ENCODE measurements at regions not wholly inside any gene's neighbourhood (a gene's known extent, or its start where the extent isn't known, plus 50 kb on each side); places are given as distances from the start of the nearest gene placed in this dataset.

- TF ChIP-seq CTCF (IDR thresholded peaks at IDR 0.05; ENCODE audit: insufficient read depth, low read length, poor library complexity, severe bottlenecking) = no peak
- TF ChIP-seq EZH2phosphoT487 (conservative IDR thresholded peaks at IDR 0.05; ENCODE audit: low read length) = no peak
These were observed 120.2 kb upstream of the FOXD4L5 start for GRCh38 chr9:65405253-65405652.
